HuH-7 (cell line): ENCODE measurements at regions not wholly inside any gene's neighbourhood (a gene's known extent, or its start where the extent isn't known, plus 50 kb on each side); places are given as distances from the start of the nearest gene placed in this dataset.

Experiments used
- DNase-seq: peaks from one replicate; pipeline ENCODE4 v3.0.0; 2011; ENCODE audit warnings: low spot score

- DNase-seq: no peak
Observed at GRCh38 chr2:145060876-145061275, 541.0 kb upstream of the ZEB2 start.

- no peak for DNase-seq
Observed at GRCh38 chr2:145059914-145060313, 540.0 kb upstream of the ZEB2 start.

GRCh38 chr2:145059343-145059742 lies 539.4 kb upstream of the ZEB2 start:
- no peak for DNase-seq

GRCh38 chr2:145058457-145058856 lies 538.5 kb upstream of the ZEB2 start:
- DNase-seq: no peak

- DNase-seq: no peak
Observed at GRCh38 chr2:145055651-145056050, 535.7 kb upstream of the ZEB2 start.

GRCh38 chr2:145050134-145050533 lies 530.2 kb upstream of the ZEB2 start:
- DNase-seq: no peak

GRCh38 chr2:145049475-145049874 lies 529.6 kb upstream of the ZEB2 start:
- DNase-seq: no peak

GRCh38 chr2:145047554-145047953 lies 527.6 kb upstream of the ZEB2 start:
- no peak for DNase-seq

GRCh38 chr2:145044491-145044890 lies 524.6 kb upstream of the ZEB2 start:
- DNase-seq: no peak

GRCh38 chr2:145043399-145043834 lies 523.5 kb upstream of the ZEB2 start:
- no peak for DNase-seq

- no peak for DNase-seq
Observed at GRCh38 chr2:145041706-145042105, 521.8 kb upstream of the ZEB2 start.

- no peak for DNase-seq
Observed at GRCh38 chr2:145040433-145040832, 520.5 kb upstream of the ZEB2 start.

GRCh38 chr2:145038041-145038525 lies 518.2 kb upstream of the ZEB2 start:
- no peak for DNase-seq

GRCh38 chr2:145036421-145037011 lies 516.6 kb upstream of the ZEB2 start:
- DNase-seq: no peak

- DNase-seq: no peak
Observed at GRCh38 chr2:145034511-145034910, 514.6 kb upstream of the ZEB2 start.

- no peak for DNase-seq
Observed at GRCh38 chr2:145033438-145033837, 513.5 kb upstream of the ZEB2 start.

- no peak for DNase-seq
Observed at GRCh38 chr2:145032791-145033190, 512.9 kb upstream of the ZEB2 start.

GRCh38 chr2:145029873-145030272 lies 510.0 kb upstream of the ZEB2 start:
- no peak for DNase-seq

GRCh38 chr2:145029081-145029480 lies 509.2 kb upstream of the ZEB2 start:
- DNase-seq: no peak

- no peak for DNase-seq
Observed at GRCh38 chr2:145028101-145028920, 508.4 kb upstream of the ZEB2 start.

GRCh38 chr2:145026456-145027455 lies 506.8 kb upstream of the ZEB2 start:
- no peak for DNase-seq

GRCh38 chr2:145025382-145025781 lies 505.5 kb upstream of the ZEB2 start:
- no peak for DNase-seq
